ENCODE measurements at regions not wholly inside any gene's neighbourhood (a gene's known extent, or its start where the extent isn't known, plus 50 kb on each side); places are given as distances from the start of the nearest gene placed in this dataset.

GRCh38 chr21:35827004-35827403, 233.3 kb downstream of the SETD4 start:
- Mint-ChIP-seq H3K4me3 (no peak overlapping the region), H3K27ac (no peak overlapping the region), H3K4me1 (peaks cover 3% of the 10 kb centered on the region), H3K9me3 (peaks cover 0 to 5% (median 3%) of the 10 kb centered on the region in 7 donors), H3K36me3 (no peaks in the 10 kb centered on the region), H3K27me3 (ENCODE audit: low read depth in 3 of 3) (peaks cover 0 to 16% (median 12%) of the 10 kb centered on the region in 3 donors)
- Histone ChIP-seq H4K20me1 (ENCODE audit: insufficient read depth, low read length) (no peaks in the 10 kb centered on the region), H3K79me2 (ENCODE audit: insufficient read depth, low read length) (no peaks in the 10 kb centered on the region), H3K27ac (ENCODE audit: low read depth in 1 of 2, low read length in 2 of 2) (no peak overlapping the region), H3K36me3 (replicated peaks in 1 of 2; ENCODE audit: control insufficient read depth in 1 of 2, insufficient read depth in 2 of 2, low read length in 2 of 2) (no peaks in the 10 kb centered on the region), H3K27me3 (ENCODE audit: control insufficient read depth in 2 of 2, insufficient read depth in 2 of 2, low read length in 2 of 2) (peaks cover 0 to 5% of the 10 kb centered on the region in 2 donors), H3K4me1 (ENCODE audit: control insufficient read depth in 1 of 2, insufficient read depth in 2 of 2, low read length in 2 of 2) (no peaks in the 10 kb centered on the region), H2AFZ (ENCODE audit: insufficient read depth, low read depth, low read length, poor library complexity, severe bottlenecking) (no peak overlapping the region), H3K9me3 (replicated peaks in 1 of 2; ENCODE audit: control insufficient read depth in 1 of 2, insufficient read depth in 1 of 2, low read length in 2 of 2) (no peaks in the 10 kb centered on the region), H3K9ac (ENCODE audit: insufficient read depth, low read length, poor library complexity, severe bottlenecking) (no peak overlapping the region), H3K4me3 (replicated peaks in 1 of 3; ENCODE audit: low read depth in 2 of 3, low read length in 3 of 3) (no peak overlapping the region), H3K4me2 (replicated peaks; ENCODE audit: extremely low read depth, low read length, poor library complexity, severe bottlenecking) (no peak overlapping the region)
- TF ChIP-seq, protein P1, sequence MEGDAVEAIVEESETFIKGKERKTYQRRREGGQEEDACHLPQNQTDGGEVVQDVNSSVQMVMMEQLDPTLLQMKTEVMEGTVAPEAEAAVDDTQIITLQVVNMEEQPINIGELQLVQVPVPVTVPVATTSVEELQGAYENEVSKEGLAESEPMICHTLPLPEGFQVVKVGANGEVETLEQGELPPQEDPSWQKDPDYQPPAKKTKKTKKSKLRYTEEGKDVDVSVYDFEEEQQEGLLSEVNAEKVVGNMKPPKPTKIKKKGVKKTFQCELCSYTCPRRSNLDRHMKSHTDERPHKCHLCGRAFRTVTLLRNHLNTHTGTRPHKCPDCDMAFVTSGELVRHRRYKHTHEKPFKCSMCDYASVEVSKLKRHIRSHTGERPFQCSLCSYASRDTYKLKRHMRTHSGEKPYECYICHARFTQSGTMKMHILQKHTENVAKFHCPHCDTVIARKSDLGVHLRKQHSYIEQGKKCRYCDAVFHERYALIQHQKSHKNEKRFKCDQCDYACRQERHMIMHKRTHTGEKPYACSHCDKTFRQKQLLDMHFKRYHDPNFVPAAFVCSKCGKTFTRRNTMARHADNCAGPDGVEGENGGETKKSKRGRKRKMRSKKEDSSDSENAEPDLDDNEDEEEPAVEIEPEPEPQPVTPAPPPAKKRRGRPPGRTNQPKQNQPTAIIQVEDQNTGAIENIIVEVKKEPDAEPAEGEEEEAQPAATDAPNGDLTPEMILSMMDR (IDR thresholded peaks at IDR 0.05): no peak
- DNase-seq: no peak
- intact Hi-C loops (cut with micrococcal nuclease): no loop called here
- WGBS (ENCODE audit: insufficient coverage): no CpG with 5 or more reads among the region's 1 CpG

- no peaks in the 10 kb centered on the region for H3K79me2 ChIP-seq (ENCODE audit: insufficient read depth, low read length)
- no peak overlapping the region for H3K4me3 Mint-ChIP-seq
- H3K4me1 ChIP-seq (ENCODE audit: control insufficient read depth in 1 of 2, insufficient read depth in 2 of 2, low read length in 2 of 2): no peaks in the 10 kb centered on the region
- WGBS (ENCODE audit: insufficient coverage): 93% methylated on average over 4 of the region's 8 CpGs
- no peak overlapping the region for H3K4me2 ChIP-seq (replicated peaks; ENCODE audit: extremely low read depth, low read length, poor library complexity, severe bottlenecking)
- H3K27me3 ChIP-seq (ENCODE audit: control insufficient read depth in 2 of 2, insufficient read depth in 2 of 2, low read length in 2 of 2): no peaks in the 10 kb centered on the region
- no peaks in the 10 kb centered on the region for H4K20me1 ChIP-seq (ENCODE audit: insufficient read depth, low read length)
- H3K9me3 Mint-ChIP-seq: peaks cover 0 to 5% (median 3%) of the 10 kb centered on the region in 7 donors
- H3K9ac ChIP-seq (ENCODE audit: insufficient read depth, low read length, poor library complexity, severe bottlenecking): no peak overlapping the region
- TF ChIP-seq, protein P1 (IDR thresholded peaks at IDR 0.05): no peak
- peaks cover 0 to 12% (median 7%) of the 10 kb centered on the region in 3 donors for H3K27me3 Mint-ChIP-seq (ENCODE audit: low read depth in 3 of 3)
- no peak overlapping the region for H2AFZ ChIP-seq (ENCODE audit: insufficient read depth, low read depth, low read length, poor library complexity, severe bottlenecking)
- intact Hi-C loops (cut with micrococcal nuclease): no loop called here
- no peak for DNase-seq
- no peaks in the 10 kb centered on the region for H3K36me3 ChIP-seq (replicated peaks in 1 of 2; ENCODE audit: control insufficient read depth in 1 of 2, insufficient read depth in 2 of 2, low read length in 2 of 2)
- no peaks in the 10 kb centered on the region for H3K9me3 ChIP-seq (replicated peaks in 1 of 2; ENCODE audit: control insufficient read depth in 1 of 2, insufficient read depth in 1 of 2, low read length in 2 of 2)
- peaks cover 3% of the 10 kb centered on the region for H3K4me1 Mint-ChIP-seq
- no peak overlapping the region for H3K27ac Mint-ChIP-seq
- no peaks in the 10 kb centered on the region for H3K36me3 Mint-ChIP-seq
- no peak overlapping the region for H3K4me3 ChIP-seq (replicated peaks in 1 of 3; ENCODE audit: low read depth in 2 of 3, low read length in 3 of 3)
- H3K27ac ChIP-seq (ENCODE audit: low read depth in 1 of 2, low read length in 2 of 2): no peak overlapping the region
Observed at GRCh38 chr21:35825370-35826353, 234.7 kb downstream of the SETD4 start.

Measured in CD14-positive monocyte (primary cell).